ENCODE measurements at regions not wholly inside any gene's neighbourhood (a gene's known extent, or its start where the extent isn't known, plus 50 kb on each side); places are given as distances from the start of the nearest gene placed in this dataset.

DNA sequence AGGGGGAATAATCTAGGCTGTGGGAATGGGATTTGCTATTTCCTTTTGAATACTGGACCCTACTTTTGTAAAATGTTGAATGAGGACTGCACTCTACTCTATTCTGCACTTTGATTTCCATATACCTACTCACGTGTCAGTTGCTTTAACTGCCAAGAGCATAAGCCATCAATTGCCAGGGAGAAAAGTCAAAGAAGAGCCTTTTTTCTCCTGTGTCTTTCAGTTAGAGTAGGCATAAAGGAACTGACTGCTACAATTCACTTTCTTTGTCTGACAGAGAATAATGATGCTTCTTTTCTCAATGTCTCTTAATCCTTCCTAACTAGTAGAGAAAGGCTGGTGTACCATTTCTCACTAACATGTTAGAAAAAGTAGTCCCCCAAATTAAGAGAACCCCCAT is 231.6 kb downstream of the ELAVL2 start:
- no peaks in the 10 kb centered on the region for H3K27me3 ChIP-seq (ENCODE audit: low read length)
- H3K27ac ChIP-seq (ENCODE audit: low read depth, low read length), result no peak overlapping the region
- H3K79me2 ChIP-seq (ENCODE audit: insufficient read depth, low read length), result no peaks in the 10 kb centered on the region
- TF ChIP-seq EZH2phosphoT487 (conservative IDR thresholded peaks at IDR 0.05; ENCODE audit: low read length), result no peak
- TF ChIP-seq, protein P1, sequence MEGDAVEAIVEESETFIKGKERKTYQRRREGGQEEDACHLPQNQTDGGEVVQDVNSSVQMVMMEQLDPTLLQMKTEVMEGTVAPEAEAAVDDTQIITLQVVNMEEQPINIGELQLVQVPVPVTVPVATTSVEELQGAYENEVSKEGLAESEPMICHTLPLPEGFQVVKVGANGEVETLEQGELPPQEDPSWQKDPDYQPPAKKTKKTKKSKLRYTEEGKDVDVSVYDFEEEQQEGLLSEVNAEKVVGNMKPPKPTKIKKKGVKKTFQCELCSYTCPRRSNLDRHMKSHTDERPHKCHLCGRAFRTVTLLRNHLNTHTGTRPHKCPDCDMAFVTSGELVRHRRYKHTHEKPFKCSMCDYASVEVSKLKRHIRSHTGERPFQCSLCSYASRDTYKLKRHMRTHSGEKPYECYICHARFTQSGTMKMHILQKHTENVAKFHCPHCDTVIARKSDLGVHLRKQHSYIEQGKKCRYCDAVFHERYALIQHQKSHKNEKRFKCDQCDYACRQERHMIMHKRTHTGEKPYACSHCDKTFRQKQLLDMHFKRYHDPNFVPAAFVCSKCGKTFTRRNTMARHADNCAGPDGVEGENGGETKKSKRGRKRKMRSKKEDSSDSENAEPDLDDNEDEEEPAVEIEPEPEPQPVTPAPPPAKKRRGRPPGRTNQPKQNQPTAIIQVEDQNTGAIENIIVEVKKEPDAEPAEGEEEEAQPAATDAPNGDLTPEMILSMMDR (IDR thresholded peaks at IDR 0.05; ENCODE audit: insufficient read depth, low read length, poor library complexity, severe bottlenecking), result no peak
- no peak overlapping the region for H3K4me2 ChIP-seq (ENCODE audit: low read depth, low read length, poor library complexity, severe bottlenecking)
- no peaks in the 10 kb centered on the region for H3K36me3 ChIP-seq (ENCODE audit: low read length)
- H4K20me1 ChIP-seq (ENCODE audit: low read depth, low read length), result no peaks in the 10 kb centered on the region
- no peak overlapping the region for H3K4me3 ChIP-seq (ENCODE audit: insufficient read depth, low read length, poor library complexity, severe bottlenecking)
- H3K9ac ChIP-seq (ENCODE audit: low read length), result no peak overlapping the region
- H2AFZ ChIP-seq (ENCODE audit: low read depth, low read length, severe bottlenecking), result no peak overlapping the region
- no peaks in the 10 kb centered on the region for H3K9me3 ChIP-seq (ENCODE audit: insufficient read depth, low read length)
- no peaks in the 10 kb centered on the region for H3F3A ChIP-seq (ENCODE audit: insufficient read depth)
- H3K9me2 ChIP-seq (replicated peaks; ENCODE audit: insufficient read depth, low read length), result 0 out of 2 replicates have a peak, but pooled peaks cover 4% of the 10 kb centered on the region

DNA sequence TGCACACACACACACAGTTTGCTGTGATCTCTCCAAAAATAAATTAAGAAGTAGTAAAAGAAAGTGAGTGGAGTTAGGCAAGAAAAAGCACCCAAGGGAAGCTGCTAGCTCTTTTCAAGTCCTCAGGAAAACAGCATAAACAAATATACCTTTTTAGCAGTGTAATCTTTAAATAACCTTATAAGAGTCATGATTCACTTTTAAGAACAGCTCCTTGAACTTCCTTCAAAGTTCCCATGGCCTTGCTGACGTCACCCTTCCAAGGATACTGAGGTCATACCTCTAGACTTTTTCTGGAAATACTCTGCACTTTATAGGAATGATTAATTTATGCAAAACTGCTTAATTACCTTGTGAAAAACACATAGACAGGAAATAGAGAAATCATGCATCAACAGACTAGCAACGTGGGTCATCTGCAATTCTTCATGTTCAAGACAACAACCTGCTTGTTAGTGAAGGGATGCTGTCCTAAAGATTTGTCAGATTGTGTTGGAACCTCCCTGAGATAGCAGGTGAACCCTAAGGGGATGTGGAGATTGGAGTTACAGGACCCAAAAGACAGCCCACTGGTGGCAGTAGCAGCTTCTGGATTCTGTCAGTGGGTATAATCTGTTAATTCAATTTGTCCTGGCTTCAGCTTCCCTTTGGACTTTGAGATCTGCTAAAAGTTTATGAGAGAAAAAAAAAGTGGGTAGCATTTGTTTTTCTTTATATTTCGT is 229.0 kb downstream of the ELAVL2 start:
- H3K36me3 ChIP-seq (ENCODE audit: low read length), result no peaks in the 10 kb centered on the region
- no peak overlapping the region for H3K4me2 ChIP-seq (ENCODE audit: low read depth, low read length, poor library complexity, severe bottlenecking)
- no peak overlapping the region for H3K9ac ChIP-seq (ENCODE audit: low read length)
- no peaks in the 10 kb centered on the region for H4K20me1 ChIP-seq (ENCODE audit: low read depth, low read length)
- H3F3A ChIP-seq (ENCODE audit: insufficient read depth), result no peaks in the 10 kb centered on the region
- H3K27ac ChIP-seq (ENCODE audit: low read depth, low read length), result no peak overlapping the region
- H3K27me3 ChIP-seq (ENCODE audit: low read length), result no peaks in the 10 kb centered on the region
- TF ChIP-seq, protein P1 (IDR thresholded peaks at IDR 0.05; ENCODE audit: insufficient read depth, low read length, poor library complexity, severe bottlenecking), result no peak
- no peaks in the 10 kb centered on the region for H3K9me3 ChIP-seq (ENCODE audit: insufficient read depth, low read length)
- H3K4me3 ChIP-seq (ENCODE audit: insufficient read depth, low read length, poor library complexity, severe bottlenecking), result no peak overlapping the region
- no peak overlapping the region for H2AFZ ChIP-seq (ENCODE audit: low read depth, low read length, severe bottlenecking)
- H3K9me2 ChIP-seq (replicated peaks; ENCODE audit: insufficient read depth, low read length), result 0 out of 2 replicates have a peak, but pooled peaks cover 4% of the 10 kb centered on the region
- H3K79me2 ChIP-seq (ENCODE audit: insufficient read depth, low read length), result no peaks in the 10 kb centered on the region

DNA sequence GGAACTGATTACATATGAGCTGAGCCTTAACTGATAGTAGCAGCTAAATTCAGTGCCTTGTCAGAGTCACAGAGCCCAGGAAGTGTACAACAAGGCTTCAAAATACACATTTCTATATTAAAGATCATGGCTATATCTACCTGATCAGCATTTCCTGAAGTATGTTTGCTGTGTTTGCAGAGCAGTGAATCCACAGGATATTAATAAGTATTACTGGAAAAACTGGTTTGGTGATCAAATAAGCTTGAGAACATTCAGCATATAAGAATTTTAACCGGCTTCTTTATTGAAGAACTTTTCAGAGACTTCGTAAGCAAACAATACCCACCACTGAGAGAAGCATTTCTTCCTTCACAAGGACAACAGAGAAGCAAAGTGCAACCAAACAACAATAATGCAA is 227.0 kb downstream of the ELAVL2 start:
- Histone ChIP-seq H3K9me2 (replicated peaks; ENCODE audit: insufficient read depth, low read length) (0 out of 2 replicates have a peak, but pooled peaks cover 9% of the 10 kb centered on the region), H3K27me3 (ENCODE audit: low read length) (no peaks in the 10 kb centered on the region), H2AFZ (ENCODE audit: low read depth, low read length, severe bottlenecking) (no peak overlapping the region), H3K79me2 (ENCODE audit: insufficient read depth, low read length) (no peaks in the 10 kb centered on the region), H3K4me2 (ENCODE audit: low read depth, low read length, poor library complexity, severe bottlenecking) (no peak overlapping the region), H4K20me1 (ENCODE audit: low read depth, low read length) (no peaks in the 10 kb centered on the region), H3K27ac (ENCODE audit: low read depth, low read length) (no peak overlapping the region), H3K9me3 (ENCODE audit: insufficient read depth, low read length) (no peaks in the 10 kb centered on the region), H3F3A (ENCODE audit: insufficient read depth) (no peaks in the 10 kb centered on the region), H3K9ac (ENCODE audit: low read length) (no peak overlapping the region), H3K36me3 (ENCODE audit: low read length) (no peaks in the 10 kb centered on the region), H3K4me3 (ENCODE audit: insufficient read depth, low read length, poor library complexity, severe bottlenecking) (no peak overlapping the region)
- TF ChIP-seq, protein P1 (IDR thresholded peaks at IDR 0.05; ENCODE audit: insufficient read depth, low read length, poor library complexity, severe bottlenecking), result no peak
- TF ChIP-seq EZH2phosphoT487 (conservative IDR thresholded peaks at IDR 0.05; ENCODE audit: low read length), result no peak

All from SU-DHL-6 (cell line).